HepG2 (cell line): ENCODE measurements at regions not wholly inside any gene's neighbourhood (a gene's known extent, or its start where the extent isn't known, plus 50 kb on each side); places are given as distances from the start of the nearest gene placed in this dataset.

ENCODE experiments used
- ATAC-seq: fragments of 200-7000 bp; cut with Tn5 transposase; 3 replicates; pipeline ENCODE4 v1.9.1; 2020; ENCODE audit warnings: mild to moderate bottlenecking, moderate library complexity
- BruUV-seq: library from RNA; stranded (reverse); fragments of 400-500 nt; replicated peaks from 2 replicates; lab custom pipeline; 2021; lab: Mats Ljungman, UMichigan
- CTCF ChIA-PET: fragments of 300-600 bp; formaldehyde crosslinking; extraction: SDS; loops from one replicate; lab custom pipeline; 2021; ENCODE audit warnings: low total read pairs, inconsistent platforms, low intra/inter-chr PET ratio; lab: Yijun Ruan, JAX
- POLR2A ChIA-PET: fragments of 350-600 bp; sonication (Branson Sonifier 250); formaldehyde crosslinking; loops from one replicate; lab custom pipeline; 2020; ENCODE audit warnings: antibody characterized with exemption, inconsistent platforms; lab: Yijun Ruan, JAX
- DNase-seq: peaks from one replicate; pipeline ENCODE4 v3.0.0-alpha.2; 2015; ENCODE audit warnings: low spot score
- FAIRE-seq: peaks from 3 replicates; lab custom pipeline; 2011; peaks lifted over from hg19 to GRCh38; lab: Jason Lieb, UNC
- H2AFZ ChIP-seq: one replicate; pipeline ENCODE4 v1.6.1; 2011; ENCODE audit warnings: low read length, inconsistent platforms
- H3K27ac ChIP-seq: fragments of 300-600 bp; 3 replicates; pipeline ENCODE4 v1.8.0; 2011; ENCODE audit warnings: mixed run types, mild to moderate bottlenecking, mixed read lengths, low read length, inconsistent platforms; ENCODE audit not compliant: insufficient read depth; ENCODE audit errors: extremely low read length
- H3K27me3 ChIP-seq, 2 experiments: fragments of 200-600 bp in 1 of 2; 2 replicates in 1 of 2; 3 replicates in 1 of 2; pipeline versions ENCODE4 v1.6.0 to v1.8.0; 2011; ENCODE audit warnings: low read length in 2 of 2, mild to moderate bottlenecking in 2 of 2, moderate library complexity in 2 of 2, inconsistent platforms in 1 of 2; ENCODE audit not compliant: insufficient read depth in 2 of 2, control insufficient read depth in 1 of 2
- H3K36me3 ChIP-seq, 2 experiments: fragments of 200-600 bp in 1 of 2; replicated peaks in 1 of 2; 2 replicates in 1 of 2; 3 replicates in 1 of 2; pipeline versions ENCODE4 v1.5.1 to v1.8.0; 2011; ENCODE audit warnings: low read length in 2 of 2, inconsistent platforms in 1 of 2; ENCODE audit not compliant: insufficient read depth in 2 of 2, control insufficient read depth in 1 of 2
- H3K4me1 ChIP-seq: 2 replicates; pipeline ENCODE4 v1.5.1; 2012; ENCODE audit warnings: low read length, inconsistent platforms; ENCODE audit not compliant: insufficient read depth
- H3K4me2 ChIP-seq: 2 replicates; pipeline ENCODE4 v1.6.0; 2011; ENCODE audit warnings: low read depth, low read length, inconsistent platforms
- H3K4me3 ChIP-seq, 3 experiments: fragments of 200-600 bp in 1 of 3; sonication (generic), shearing (Covaris generic) in 1 of 3; replicated peaks in 1 of 3; 2 replicates each; pipeline ENCODE4 v1.5.1; 2011 to 2016; ENCODE audit warnings: low read length in 3 of 3, inconsistent platforms in 2 of 3, low read depth in 2 of 3, mild to moderate bottlenecking in 2 of 3, control low read depth in 1 of 3, mixed read lengths in 1 of 3; ENCODE audit not compliant: insufficient read depth in 1 of 3
- H3K79me2 ChIP-seq: one replicate; pipeline ENCODE4 v1.6.1; 2011; ENCODE audit warnings: low read length, inconsistent platforms; ENCODE audit not compliant: insufficient read depth
- H3K9ac ChIP-seq: 2 replicates; pipeline ENCODE4 v1.6.0; 2011; ENCODE audit warnings: mild to moderate bottlenecking, low read depth, low read length, inconsistent platforms; ENCODE audit not compliant: insufficient read depth
- H3K9me3 ChIP-seq: 2 replicates; pipeline ENCODE4 v1.5.1; 2012; ENCODE audit warnings: mild to moderate bottlenecking, low read length
- H4K20me1 ChIP-seq: 2 replicates; pipeline ENCODE4 v1.6.0; 2011; ENCODE audit warnings: inconsistent platforms, mild to moderate bottlenecking, low read length, moderate library complexity; ENCODE audit not compliant: insufficient read depth
- CREB1 ChIP-seq, 2 experiments: fragments of 450-650 bp in 1 of 2; IDR thresholded peaks; 2 replicates each; pipeline ENCODE4 v1.6.1; 2016 to 2017; ENCODE audit warnings: control low read depth in 1 of 2, mild to moderate bottlenecking in 1 of 2, missing compliant biosample characterization in 1 of 2, missing genetic modification characterization in 1 of 2
- ETV6 ChIP-seq: sonication (generic); formaldehyde crosslinking; conservative IDR thresholded peaks from 2 replicates; pipeline ENCODE4 v1.4.0; 2020; ENCODE audit warnings: missing genetic modification reagents
- HOXA3 ChIP-seq: sonication (generic); formaldehyde crosslinking; IDR thresholded peaks from 2 replicates; pipeline ENCODE4 v1.5.0; 2020; ENCODE audit warnings: missing genetic modification reagents
- KMT2B ChIP-seq: IDR thresholded peaks from 2 replicates; pipeline ENCODE4 v1.6.1; 2016; ENCODE audit warnings: missing genetic modification reagents, missing compliant biosample characterization
- MEF2D ChIP-seq: sonication (generic); formaldehyde crosslinking; IDR thresholded peaks from 2 replicates; pipeline ENCODE4 v1.5.1; 2020; ENCODE audit warnings: mild to moderate bottlenecking, missing genetic modification reagents
- SATB2 ChIP-seq: sonication (generic); formaldehyde crosslinking; IDR thresholded peaks from 2 replicates; pipeline ENCODE4 v1.5.0; 2020; ENCODE audit warnings: missing genetic modification reagents
- SIX1 ChIP-seq: sonication (generic); formaldehyde crosslinking; IDR thresholded peaks from 2 replicates; pipeline ENCODE4 v1.4.0; 2020; ENCODE audit warnings: missing genetic modification reagents, borderline replicate concordance
- SNAPC5 ChIP-seq: sonication (generic); formaldehyde crosslinking; IDR thresholded peaks from 2 replicates; pipeline ENCODE4 v1.8.1; 2023; ENCODE audit warnings: mild to moderate bottlenecking, missing genetic modification reagents, borderline replicate concordance
- ZBTB49 ChIP-seq: sonication (generic); formaldehyde crosslinking; IDR thresholded peaks from 2 replicates; pipeline ENCODE4 v1.4.0; 2020; ENCODE audit warnings: missing genetic modification reagents, borderline replicate concordance
- ZNF160 ChIP-seq: sonication (generic); formaldehyde crosslinking; IDR thresholded peaks from 2 replicates; pipeline ENCODE4 v1.8.0; 2022; ENCODE audit warnings: mild to moderate bottlenecking, inconsistent platforms, missing genetic modification reagents
- ZNF256 ChIP-seq: sonication (generic); formaldehyde crosslinking; conservative IDR thresholded peaks from 2 replicates; pipeline ENCODE4 v1.4.0; 2020; ENCODE audit warnings: missing genetic modification reagents
- ZNF431 ChIP-seq: sonication (generic); formaldehyde crosslinking; IDR thresholded peaks from 2 replicates; pipeline ENCODE4 v1.9.0; 2022; ENCODE audit warnings: missing genetic modification reagents, low read depth, mild to moderate bottlenecking, borderline replicate concordance
- ZNF580 ChIP-seq: IDR thresholded peaks from 2 replicates; pipeline ENCODE4 v1.6.1; 2016; ENCODE audit warnings: low read depth, borderline replicate concordance
- ZNF619 ChIP-seq: sonication (generic); formaldehyde crosslinking; IDR thresholded peaks from 2 replicates; pipeline ENCODE4 v1.4.0; 2020; ENCODE audit warnings: mild to moderate bottlenecking, missing genetic modification reagents
- ZNF740 ChIP-seq: sonication (generic); formaldehyde crosslinking; IDR thresholded peaks from 2 replicates; pipeline ENCODE4 v1.4.0; 2020; ENCODE audit warnings: missing genetic modification reagents
- ZNF883 ChIP-seq: sonication (generic); formaldehyde crosslinking; IDR thresholded peaks from 2 replicates; pipeline ENCODE4 v1.5.1; 2020; ENCODE audit warnings: mild to moderate bottlenecking, missing genetic modification reagents; ENCODE audit errors: not compliant biosample characterization
- WGBS: methylation state at CpG from one replicate; pipeline ENCODE4 v1.1.6; 2017; ENCODE audit warnings: low lambda C conversion rate; 5-methylcytosine and 5-hydroxymethylcytosine counted together
- in situ Hi-C: cut with HindIII; loops from 2 replicates; pipeline ENCODE4 v1.10.0; 2017; ENCODE audit warnings: low pct_unique_long_range_greater_than_20kb; ENCODE audit not compliant: extremely low pct_ligation_motif_present
- intact Hi-C: fragments of 100-400 bp; cut with micrococcal nuclease; formaldehyde crosslinking; loops from one replicate; pipeline ENCODE4 v1.10.0; 2022; ENCODE audit not compliant: unreplicated experiment

GRCh38 chr20:39395478-39396291 is 433.5 kb downstream of the DHX35 start:
- ATAC-seq (no peak), FAIRE-seq (no peak), DNase-seq (no peak)
- CTCF ChIA-PET: no interaction called here
- 3% methylated on average over 9 of the region's 9 CpGs for WGBS
- Histone ChIP-seq H2AFZ (no peak overlapping the region), H3K4me1 (no peaks in the 10 kb centered on the region), H3K27ac (no peak overlapping the region), H3K27me3 (no peaks in the 10 kb centered on the region), H3K9ac (no peak overlapping the region), H4K20me1 (no peaks in the 10 kb centered on the region), H3K9me3 (no peaks in the 10 kb centered on the region), H3K79me2 (no peaks in the 10 kb centered on the region), H3K4me2 (no peak overlapping the region), H3K36me3 (no peaks in the 10 kb centered on the region), H3K4me3 (no peak overlapping the region)
- BruUV-seq: no TSS peak
- intact Hi-C loops: no loop called here
- in situ Hi-C loops: no loop called here
- TF ChIP-seq ZNF580 (CRISPR knock-in tag) (no peak), CREB1 (IDR thresholded peaks at IDR 0.05) (peak; percentile 36; the same call in 1 of the 2 replicates), CREB1 (CRISPR knock-in tag; IDR thresholded peaks at IDR 0.05) (no peak)
- POLR2A ChIA-PET: no interaction called here

GRCh38 chr20:39394461-39394860 is 432.3 kb downstream of the DHX35 start:
- no peak overlapping the region for H2AFZ ChIP-seq
- ChIA-PET CTCF (no interaction called here), POLR2A (no interaction called here)
- no peaks in the 10 kb centered on the region for H3K27me3 ChIP-seq
- no peaks in the 10 kb centered on the region for H4K20me1 ChIP-seq
- no peak overlapping the region for H3K4me2 ChIP-seq
- no peaks in the 10 kb centered on the region for H3K9me3 ChIP-seq
- no peak overlapping the region for H3K27ac ChIP-seq
- H3K36me3 ChIP-seq: no peaks in the 10 kb centered on the region
- no peak for FAIRE-seq
- no peaks in the 10 kb centered on the region for H3K79me2 ChIP-seq
- no peak for DNase-seq
- 46% methylated on average over 2 of the region's 2 CpGs for WGBS
- H3K9ac ChIP-seq: no peak overlapping the region
- ATAC-seq: no peak
- in situ Hi-C loops: no loop called here
- intact Hi-C loops: no loop called here
- no TSS peak for BruUV-seq
- no peak overlapping the region for H3K4me3 ChIP-seq
- H3K4me1 ChIP-seq: no peaks in the 10 kb centered on the region
- TF ChIP-seq ZNF256 (CRISPR knock-in tag): no peak
- TF ChIP-seq MEF2D (CRISPR knock-in tag): no peak
- no peak for TF ChIP-seq SATB2 (CRISPR knock-in tag)
- no peak for TF ChIP-seq KMT2B (CRISPR knock-in tag)
- TF ChIP-seq ZNF431: no peak
- TF ChIP-seq ETV6 (CRISPR knock-in tag): no peak
- TF ChIP-seq ZNF740 (CRISPR knock-in tag): no peak
- no peak for TF ChIP-seq ZBTB49 (CRISPR knock-in tag)
- TF ChIP-seq ZNF883: no peak
- no peak for TF ChIP-seq ZNF619
- TF ChIP-seq SNAPC5: no peak
- no peak for TF ChIP-seq SIX1 (CRISPR knock-in tag)
- no peak for TF ChIP-seq ZNF160
- no peak for TF ChIP-seq HOXA3 (CRISPR knock-in tag)
